AG08396 (cell line): ENCODE measurements at regions not wholly inside any gene's neighbourhood (a gene's known extent, or its start where the extent isn't known, plus 50 kb on each side); places are given as distances from the start of the nearest gene placed in this dataset.

Experiments used
- DNase-seq: peaks from one replicate; pipeline ENCODE4 v3.0.0; 2012; ENCODE audit warnings: low spot score, mixed read lengths

DNA sequence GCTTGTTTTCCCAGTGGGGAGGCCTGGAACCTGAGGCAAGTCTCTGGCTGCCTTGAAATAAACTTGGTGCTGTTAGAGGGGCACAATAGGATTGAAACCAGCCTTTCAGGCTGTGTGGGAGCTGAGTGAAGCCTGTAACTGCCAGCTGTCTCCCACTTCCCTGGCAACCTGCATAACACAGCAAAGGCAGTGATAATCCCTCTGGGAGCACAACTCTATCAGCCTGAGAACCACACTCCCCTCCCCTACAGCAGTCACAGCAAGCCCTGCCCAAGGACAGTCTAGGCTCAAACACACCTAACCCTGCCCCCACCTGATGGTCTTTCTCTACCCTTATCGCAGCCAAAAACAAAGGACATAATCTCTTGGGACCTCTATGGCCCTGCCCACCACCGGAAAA is 683.8 kb upstream of the ATXN8OS start:
- DNase-seq, result no peak

DNA sequence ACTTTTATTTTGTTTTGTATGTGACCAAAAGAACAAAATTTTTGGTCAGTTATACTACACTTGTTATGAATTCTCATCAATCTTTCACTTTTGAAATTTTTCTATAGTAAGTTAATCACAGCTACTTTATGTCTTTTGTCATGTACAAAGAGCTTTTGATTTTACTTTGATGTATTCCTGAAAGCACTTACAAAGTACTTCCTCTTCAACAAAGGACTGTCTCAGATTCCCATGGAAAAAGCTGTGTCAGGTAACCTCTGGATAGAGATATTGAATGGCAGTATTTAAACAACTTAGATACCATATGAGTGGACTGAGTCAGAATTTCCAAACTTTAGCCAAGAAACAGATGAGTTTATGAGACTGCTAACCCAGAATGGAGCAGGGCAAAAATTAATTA is 689.3 kb upstream of the ATXN8OS start:
- no peak for DNase-seq

DNA sequence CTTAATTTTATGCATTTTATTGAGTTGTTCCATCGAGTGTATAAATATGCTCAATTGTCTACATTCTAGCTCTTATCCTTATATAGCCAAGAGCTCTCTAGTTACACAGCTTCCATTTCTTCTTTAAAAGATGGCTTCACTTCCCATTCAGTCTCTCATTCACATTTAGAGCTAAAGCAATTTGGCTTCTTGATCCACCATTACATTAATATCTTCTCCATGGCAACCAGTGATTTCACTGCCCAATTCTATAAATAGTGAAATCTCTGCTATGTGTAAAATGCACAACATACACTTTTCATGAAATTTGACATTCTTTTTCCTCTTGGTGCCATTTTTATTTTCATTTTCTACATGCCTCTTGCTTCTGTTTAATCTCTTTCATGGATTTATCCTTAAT is 696.9 kb upstream of the ATXN8OS start:
- DNase-seq, result no peak

GRCh38 chr13:69391756-69392155 is 715.9 kb upstream of the ATXN8OS start:
- no peak for DNase-seq

- no peak for DNase-seq
Observed at GRCh38 chr13:69389899-69390298, 717.7 kb upstream of the ATXN8OS start.

DNA sequence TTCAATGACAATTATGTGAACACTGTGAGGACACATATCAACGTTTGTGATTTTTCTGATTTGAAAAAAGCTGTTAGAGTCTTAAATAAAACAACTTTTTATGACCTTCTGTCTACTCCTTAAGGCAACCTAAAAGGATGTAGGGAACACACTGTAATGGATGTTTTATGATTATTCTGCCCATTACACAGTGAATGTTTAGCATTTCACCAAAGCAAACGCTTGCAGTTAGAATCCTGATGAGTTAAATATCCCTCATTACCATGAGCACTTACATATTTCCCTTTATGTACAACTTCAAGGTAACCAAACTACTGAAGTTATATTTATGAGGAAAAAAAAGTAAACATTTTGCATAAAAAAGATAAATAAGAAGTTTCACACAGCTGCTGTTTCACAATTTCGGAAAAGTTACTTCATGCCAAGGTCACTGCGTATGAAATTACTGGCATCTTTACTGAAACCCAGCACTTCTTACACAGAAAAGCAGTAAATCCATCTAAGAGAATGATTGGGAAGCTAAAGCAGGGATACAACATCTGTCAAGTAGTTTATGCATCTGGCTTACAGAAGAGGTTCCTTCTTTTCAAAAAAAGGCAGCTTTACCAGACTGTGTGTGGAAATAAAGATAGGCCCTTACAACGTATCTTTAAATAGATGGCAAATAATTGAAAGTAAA is 733.7 kb upstream of the ATXN8OS start:
- DNase-seq, result no peak

DNA sequence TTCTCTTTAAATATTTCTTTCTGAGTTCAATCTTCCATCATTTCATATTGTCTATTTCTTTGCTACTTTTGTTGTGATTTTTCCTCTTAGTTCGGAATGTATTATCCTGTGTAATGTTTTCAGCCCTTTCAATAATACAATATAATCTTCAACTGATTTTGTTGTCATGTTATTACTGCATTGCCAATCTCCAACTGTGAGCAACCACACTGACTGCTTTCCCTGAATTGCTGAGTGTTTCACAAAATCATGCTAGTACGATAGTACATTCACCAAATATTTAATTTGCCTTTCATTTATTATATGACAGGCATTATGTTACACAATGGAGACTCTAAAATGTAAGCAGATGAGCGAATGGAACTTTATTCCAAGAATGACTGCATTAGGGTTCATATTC is 744.3 kb upstream of the ATXN8OS start:
- no peak for DNase-seq

- DNase-seq, result no peak
Observed at GRCh38 chr13:69331245-69331644, 776.4 kb upstream of the ATXN8OS start.

- DNase-seq, result no peak
Observed at GRCh38 chr13:69324090-69324886, 783.3 kb upstream of the ATXN8OS start.

- DNase-seq, result no peak
Observed at GRCh38 chr13:69319656-69320055, 788.0 kb upstream of the ATXN8OS start.

DNA sequence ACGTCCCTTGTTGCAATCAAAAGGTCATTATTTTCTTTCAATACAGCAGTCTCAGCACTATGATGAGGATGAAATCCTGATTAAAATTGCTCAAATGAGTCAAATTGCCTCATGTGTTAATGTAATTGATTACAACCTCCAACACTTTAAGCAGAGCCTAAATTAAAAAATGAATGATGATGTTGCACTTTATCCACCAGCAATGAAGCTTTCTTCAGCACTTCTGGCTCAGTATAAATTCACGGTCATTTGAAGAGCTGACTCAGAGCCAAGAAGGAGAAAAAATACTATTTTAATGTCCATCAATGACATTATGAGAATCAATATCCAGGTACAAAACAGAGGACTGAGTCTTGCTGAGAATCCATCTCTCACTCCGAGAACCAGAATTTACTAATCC is 792.6 kb upstream of the ATXN8OS start:
- no peak for DNase-seq

DNA sequence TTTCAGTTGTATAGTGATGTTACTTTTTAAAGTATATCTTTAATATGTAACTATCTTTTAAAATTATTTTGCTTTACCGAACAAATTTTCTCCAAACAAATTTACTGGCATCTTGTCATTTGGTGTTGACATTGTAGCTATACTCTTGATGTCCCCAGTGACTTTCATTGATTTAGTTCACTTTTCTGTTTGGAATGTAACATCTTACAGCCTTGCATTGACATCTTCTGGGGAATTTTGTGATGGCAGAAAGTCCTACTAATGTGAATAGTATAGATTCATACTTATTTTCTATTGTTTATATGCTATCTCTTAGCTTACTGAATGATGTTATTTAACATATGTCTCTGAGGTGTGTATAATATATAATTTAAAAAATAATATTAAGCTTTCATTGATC is 800.9 kb upstream of the ATXN8OS start:
- DNase-seq, result no peak

DNA sequence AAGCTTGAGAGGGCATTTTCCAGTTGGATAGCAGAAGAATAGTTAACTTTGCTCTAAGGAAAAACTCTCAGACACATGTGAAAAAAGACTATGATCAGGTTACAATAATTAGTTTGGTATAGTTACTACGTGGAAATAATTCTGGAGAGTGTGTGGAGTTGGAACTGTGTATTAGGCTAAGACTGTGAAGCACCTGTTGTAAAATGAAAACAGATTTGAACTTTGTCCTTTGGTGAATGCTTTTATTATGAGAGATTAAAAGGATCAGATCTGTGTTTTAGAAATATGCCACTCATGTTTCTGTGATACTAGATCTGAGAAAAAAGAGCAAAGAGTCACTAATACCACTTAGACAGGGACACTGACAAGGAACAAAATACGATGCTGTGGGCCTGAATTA is 807.5 kb upstream of the ATXN8OS start:
- no peak for DNase-seq

- no peak for DNase-seq
Observed at GRCh38 chr13:69296130-69296529, 811.5 kb upstream of the ATXN8OS start.

DNA sequence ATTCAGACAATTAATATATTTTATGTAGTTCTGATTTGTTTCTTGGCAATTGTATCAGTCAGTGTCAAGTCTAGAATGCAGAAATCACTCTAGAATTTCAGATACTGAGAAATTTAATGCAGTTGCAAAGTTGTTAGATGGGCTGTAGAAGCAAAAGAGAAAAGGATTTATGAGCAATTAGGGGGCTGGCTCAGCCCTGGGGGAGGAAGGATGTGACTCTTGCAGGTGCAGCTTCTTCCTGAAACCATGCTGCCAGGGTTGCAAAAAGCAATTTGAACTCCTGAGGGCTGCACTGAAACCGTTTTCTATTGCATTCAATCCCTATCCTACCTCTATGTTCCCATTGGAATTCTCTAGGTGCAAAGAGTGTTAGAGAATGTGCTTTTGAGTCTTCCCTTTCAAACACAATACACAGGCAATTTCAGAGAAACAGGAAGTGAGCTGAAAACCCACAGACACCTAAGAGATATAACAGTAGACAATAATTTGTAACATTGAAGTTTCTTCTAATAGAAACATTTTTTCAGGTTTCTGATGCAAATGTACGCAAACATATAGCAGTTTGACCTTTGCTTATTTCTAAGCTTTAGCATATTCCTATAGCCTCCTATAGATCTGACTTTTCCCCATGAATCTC is 814.7 kb upstream of the ATXN8OS start:
- DNase-seq, result no peak

DNA sequence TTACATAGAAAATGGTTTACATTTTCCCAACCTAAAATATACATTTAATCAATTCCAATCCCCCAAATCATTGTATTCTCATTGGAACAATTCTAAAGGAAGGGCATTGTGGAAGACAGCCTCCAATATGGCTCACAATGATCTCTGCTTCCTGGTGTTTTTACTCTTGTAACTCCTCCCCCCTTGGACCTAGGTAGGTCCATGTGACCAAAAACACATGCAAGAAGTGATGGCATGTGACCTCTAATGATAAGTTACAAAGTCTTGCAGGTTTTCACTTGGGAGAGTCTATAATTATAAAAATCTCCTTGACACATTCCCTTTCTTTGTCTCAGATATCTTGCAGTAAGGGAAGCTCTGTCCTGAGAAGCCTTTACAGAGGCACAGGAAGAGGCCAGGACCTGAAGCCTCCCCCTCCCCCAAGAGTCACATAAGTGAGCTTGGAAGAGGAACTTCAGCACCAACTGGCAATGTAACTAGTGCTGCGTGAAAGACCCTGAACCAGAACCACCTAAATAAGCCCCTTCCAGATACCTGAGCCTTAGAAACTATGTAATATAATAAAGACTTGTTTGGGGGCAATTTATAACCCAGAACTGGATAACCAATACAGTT is 816.2 kb upstream of the ATXN8OS start:
- DNase-seq, result no peak

DNA sequence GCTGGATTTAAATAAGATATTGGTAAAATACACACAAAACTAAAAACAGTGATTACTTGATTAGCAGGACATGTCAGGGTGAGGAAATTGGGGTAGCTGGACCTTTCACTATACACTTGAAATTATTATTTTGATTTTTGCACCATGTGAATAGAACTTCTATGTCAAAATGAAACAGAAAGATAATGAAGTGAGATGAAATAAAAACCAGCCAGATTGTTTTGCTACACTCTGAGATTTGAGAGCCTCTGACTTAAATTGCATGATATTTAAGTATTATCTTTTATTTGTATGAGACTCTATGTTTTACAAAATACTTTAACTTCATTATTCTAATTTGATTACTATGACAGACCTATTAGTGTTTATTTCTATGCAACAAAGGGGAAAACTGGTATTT is 819.6 kb upstream of the ATXN8OS start:
- DNase-seq, result no peak

- no peak for DNase-seq
Observed at GRCh38 chr13:69287050-69287698, 820.5 kb upstream of the ATXN8OS start.

DNA sequence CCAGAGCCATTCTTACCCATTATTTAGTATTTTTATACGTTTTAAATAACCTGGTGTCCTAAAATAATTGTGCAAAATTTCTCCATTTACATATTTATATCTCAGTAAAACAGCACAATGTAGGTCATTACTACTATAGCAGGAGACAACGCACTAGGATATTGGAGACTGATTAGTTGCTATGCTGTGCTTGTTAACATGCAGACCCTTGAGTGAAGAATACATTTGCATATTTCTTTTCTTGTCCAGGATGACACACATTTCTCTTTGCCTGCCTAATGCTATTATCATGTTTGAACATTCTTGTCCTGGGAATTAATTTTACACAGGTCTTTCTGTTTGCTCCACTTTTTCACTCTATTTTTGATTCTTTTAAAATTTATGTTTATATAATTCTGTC is 823.8 kb upstream of the ATXN8OS start:
- DNase-seq, result no peak

- no peak for DNase-seq
Observed at GRCh38 chr13:69283301-69283700, 824.3 kb upstream of the ATXN8OS start.

DNA sequence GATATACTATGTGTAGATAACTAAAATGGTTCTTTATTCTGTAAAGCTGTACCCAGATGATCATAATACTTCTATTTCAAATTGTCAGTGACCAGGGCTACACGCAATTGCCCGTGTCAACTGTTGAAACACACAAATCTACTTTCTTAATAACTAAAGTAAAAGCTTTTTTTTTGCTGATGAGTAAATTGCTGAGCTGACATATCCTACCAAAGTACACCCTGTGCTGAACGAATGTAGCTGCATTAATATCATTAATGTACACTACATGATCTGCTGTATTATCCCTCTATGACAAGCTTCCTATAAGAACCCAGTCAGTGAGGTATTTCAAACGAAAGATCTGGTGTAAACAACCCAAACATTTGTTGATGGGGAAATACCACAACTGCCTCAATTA is 827.2 kb upstream of the ATXN8OS start:
- DNase-seq, result no peak

DNA sequence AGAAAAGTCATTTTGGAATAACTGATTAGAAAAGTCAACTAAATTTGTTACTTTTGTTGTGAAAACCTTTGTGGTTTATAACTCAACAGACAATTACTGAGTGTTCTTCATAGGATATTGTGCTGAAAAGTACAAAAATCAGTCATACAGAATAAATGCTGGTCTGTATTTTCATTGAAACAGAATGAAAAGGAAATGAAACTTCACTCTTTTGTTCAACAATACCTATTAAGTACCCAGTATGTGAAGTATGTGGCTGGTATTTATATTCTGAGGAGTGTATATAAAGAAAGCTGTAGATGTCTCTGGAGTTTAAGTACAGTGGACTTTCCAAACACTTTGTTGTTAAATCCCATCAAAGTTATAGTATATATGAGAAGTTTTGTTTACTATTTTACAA is 828.4 kb upstream of the ATXN8OS start:
- DNase-seq, result no peak
